Heart left ventricle (tissue), 16 donors: ENCODE measurements at regions not wholly inside any gene's neighbourhood (a gene's known extent, or its start where the extent isn't known, plus 50 kb on each side); places are given as distances from the start of the nearest gene placed in this dataset.
"Not testable (repeated sequence)": the region's sequence is repeated elsewhere in the genome, so short reads cannot be mapped to it uniquely, and the experiment has no call there.

Source experiments
- ATAC-seq, 4 donors: fragments of 200-7000 bp; cut with Tn5 transposase; one replicate each; pipeline ENCODE4 v1.9.1; 2020 to 2022; ENCODE audit warnings: moderate library complexity in 4 of 4, mild to moderate bottlenecking in 3 of 4, moderate number of reproducible peaks in 1 of 4
- DNase-seq, 5 donors: peaks; one replicate each; pipeline ENCODE4 v3.0.0-alpha.2; 2020
- H3K27ac ChIP-seq, 12 donors: fragments of 200-600 bp; sonication (generic) in 4 of 12; one replicate each; pipeline versions ENCODE4 v1.5.0 to v1.8.0; 2016 to 2022; ENCODE audit warnings: mild to moderate bottlenecking in 2 of 12
- H3K27me3 ChIP-seq, 9 donors: fragments of 200-600 bp; sonication (generic) in 2 of 9; one replicate each; pipeline versions ENCODE4 v1.5.1 to v1.8.0; 2016 to 2022; ENCODE audit warnings: mild to moderate bottlenecking in 3 of 9
- H3K36me3 ChIP-seq, 9 donors: fragments of 200-600 bp; sonication (generic) in 2 of 9; one replicate each; pipeline versions ENCODE4 v1.5.0 to v1.8.0; 2018 to 2022; ENCODE audit warnings: mild to moderate bottlenecking in 2 of 9
- H3K4me1 ChIP-seq, 12 donors: fragments of 200-600 bp; sonication (generic) in 4 of 12; one replicate each; pipeline versions ENCODE4 v1.5.0 to v1.8.0; 2016 to 2022; ENCODE audit warnings: mild to moderate bottlenecking in 3 of 12
- H3K4me3 ChIP-seq, 12 donors: fragments of 200-600 bp; sonication (generic) in 4 of 12; one replicate each; pipeline versions ENCODE4 v1.5.0 to v1.8.0; 2017 to 2022; ENCODE audit warnings: mild to moderate bottlenecking in 9 of 12, moderate library complexity in 4 of 12
- H3K9me3 ChIP-seq, 12 donors: fragments of 200-600 bp; sonication (generic) in 4 of 12; one replicate each; pipeline versions ENCODE4 v1.5.0 to v1.8.0; 2016 to 2022; ENCODE audit warnings: mild to moderate bottlenecking in 1 of 12
- whole genome bisulfite sequencing, 4 donors: extraction: QIAGEN DNeasy Blood & Tissue Kit in 2 of 4; methylation state at CpG; one replicate each; pipeline versions ENCODE4 v1.1.5 to v1.1.7; 2013 to 2018; 5-methylcytosine and 5-hydroxymethylcytosine counted together
- intact Hi-C, 10 donors: fragments of 100-400 bp; cut with DNase I; formaldehyde crosslinking; loops; one replicate each; pipeline versions ENCODE4 v1.11.1 to v1.14.2; 2022
- donor health status: ischemic (EF 13 %, LVEDD 7.1; RV severe dilation, severe dysfunction).
- donor health status: healthy with polysubstance abuse.
- donor health status: DM: no; HTN: yes; CAD: no.
- donor health status: DM: no; HTN: no; CAD: no.
- donor health status: ischemic (EF 25% LVEDD 6.9; RV normal size, moderate dysfunction).
- donor health status: ischemic (EF 25% LVEDD 5.7; RV mildly dilated, moderate dysfunction).
- donor health status: healthy.
- donor health status: DM: yes; HTN: yes; CAD: no.
- donor health status: ischemic (EF 35%, LVEDD 5.7; RV mildly dilated, moderate dysfunction).
- donor health status: nonischemic (EF 11% LVEDD 7.7; RV severe dilation, severe dysfunction).
- donor health status: DM: yes; HTN: yes; CAD: no.
- donor health status: PGD.
- donor health status: ischemic (EF 29% LVEDD 5.4; RV normal size, mild dysfunction).
- donor health status: nonischemic (EF 23%, LVEDD 6.1; RV moderate dilation, normal function).

GRCh38 chr15:30195355-30196008 lies 60.6 kb downstream of the GOLGA8T start:
- H3K27me3 ChIP-seq, H3K9me3 ChIP-seq, H3K36me3 ChIP-seq, H3K4me1 ChIP-seq, intact Hi-C loops, H3K27ac ChIP-seq: not testable (repeated sequence)
- DNase-seq (peak in 1 of 5 donors; percentile 17), ATAC-seq (peak in 3 of 4 donors; percentile 8 to 19 (median 16))
- WGBS, 4 donors: 0 to 1% methylated on average over 1 to 12 of the region's 41 CpGs; no CpG with 5 or more reads in 2 of the 4 donors
- H3K4me3 ChIP-seq: peak overlapping the region in 7 of 12 donors; percentile 24 to 42 (median 40)

DNA sequence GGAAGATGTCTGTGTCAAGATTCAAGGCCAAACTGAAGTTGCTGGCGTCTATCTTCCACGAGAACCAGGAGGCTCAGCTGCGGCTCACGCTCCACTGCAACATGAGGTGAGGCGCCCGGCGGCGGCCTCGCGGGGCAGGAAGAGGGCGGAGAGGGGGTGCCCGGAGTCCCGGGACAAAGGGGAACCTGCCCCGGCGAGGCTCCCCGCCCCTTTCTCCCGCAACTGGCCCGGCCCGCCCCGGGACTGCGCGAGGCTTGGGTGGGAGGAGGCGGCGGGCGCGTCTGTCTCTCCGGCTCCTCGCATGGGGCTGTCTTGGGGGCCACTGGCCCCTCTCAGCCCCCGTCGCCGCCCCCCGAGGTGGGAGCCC lies 61.1 kb downstream of the GOLGA8T start:
- H3K27me3 ChIP-seq, H3K36me3 ChIP-seq, H3K4me1 ChIP-seq, H3K27ac ChIP-seq, intact Hi-C loops, H3K9me3 ChIP-seq: not testable (repeated sequence)
- H3K4me3 ChIP-seq: peak overlapping the region in 10 of 12 donors; percentile 8 to 42 (median 38)
- peak in 3 of 5 donors; percentile 9 to 74 (median 12) for DNase-seq
- ATAC-seq: peak in 3 of 4 donors; percentile 52 to 63 (median 59)
- WGBS, 4 donors: 0 to 1% (median 1%) methylated on average over 3 to 28 of the region's 32 CpGs; no CpG with 5 or more reads in 1 of the 4 donors

- WGBS, 4 donors: 79 to 91% (median 85%) methylated on average over 4 to 11 of the region's 12 CpGs
- H3K4me1 ChIP-seq, H3K4me3 ChIP-seq, H3K27ac ChIP-seq, ATAC-seq, DNase-seq, H3K9me3 ChIP-seq, intact Hi-C loops, H3K27me3 ChIP-seq, H3K36me3 ChIP-seq: not testable (repeated sequence)
These were observed 61.9 kb downstream of the GOLGA8T start for GRCh38 chr15:30196769-30197168.

GRCh38 chr15:30201517-30201916 lies 66.7 kb downstream of the GOLGA8T start:
- H3K9me3 ChIP-seq, DNase-seq, intact Hi-C loops, H3K27ac ChIP-seq, H3K27me3 ChIP-seq, H3K36me3 ChIP-seq, ATAC-seq, H3K4me3 ChIP-seq, H3K4me1 ChIP-seq: not testable (repeated sequence)
- WGBS, 4 donors: 79 to 97% (median 94%) methylated on average over 2 to 3 of the region's 4 CpGs

- ATAC-seq, H3K27me3 ChIP-seq, H3K4me3 ChIP-seq, H3K4me1 ChIP-seq, H3K36me3 ChIP-seq, H3K9me3 ChIP-seq, H3K27ac ChIP-seq, DNase-seq, intact Hi-C loops: not testable (repeated sequence)
- WGBS, 4 donors: no CpG with 5 or more reads among the region's 5 CpGs
These were observed 78.9 kb downstream of the GOLGA8T start for GRCh38 chr15:30213733-30214132.

- no CpG with 5 or more reads among the region's 4 CpGs for WGBS, 4 donors
- H3K27ac ChIP-seq, H3K9me3 ChIP-seq, H3K4me1 ChIP-seq, DNase-seq, H3K36me3 ChIP-seq, H3K4me3 ChIP-seq, intact Hi-C loops, H3K27me3 ChIP-seq: not testable (repeated sequence)
- peak in 1 of 4 donors; percentile 15 for ATAC-seq
These were observed 87.0 kb downstream of the GOLGA8T start for GRCh38 chr15:30221803-30222202.

GRCh38 chr15:30222798-30223591 lies 88.1 kb downstream of the GOLGA8T start:
- DNase-seq, ATAC-seq: not testable (repeated sequence)
- 1 to 2% (median 1%) methylated on average over 13 to 45 of the region's 91 CpGs; no CpG with 5 or more reads in 1 of the 4 donors for WGBS, 4 donors

DNA sequence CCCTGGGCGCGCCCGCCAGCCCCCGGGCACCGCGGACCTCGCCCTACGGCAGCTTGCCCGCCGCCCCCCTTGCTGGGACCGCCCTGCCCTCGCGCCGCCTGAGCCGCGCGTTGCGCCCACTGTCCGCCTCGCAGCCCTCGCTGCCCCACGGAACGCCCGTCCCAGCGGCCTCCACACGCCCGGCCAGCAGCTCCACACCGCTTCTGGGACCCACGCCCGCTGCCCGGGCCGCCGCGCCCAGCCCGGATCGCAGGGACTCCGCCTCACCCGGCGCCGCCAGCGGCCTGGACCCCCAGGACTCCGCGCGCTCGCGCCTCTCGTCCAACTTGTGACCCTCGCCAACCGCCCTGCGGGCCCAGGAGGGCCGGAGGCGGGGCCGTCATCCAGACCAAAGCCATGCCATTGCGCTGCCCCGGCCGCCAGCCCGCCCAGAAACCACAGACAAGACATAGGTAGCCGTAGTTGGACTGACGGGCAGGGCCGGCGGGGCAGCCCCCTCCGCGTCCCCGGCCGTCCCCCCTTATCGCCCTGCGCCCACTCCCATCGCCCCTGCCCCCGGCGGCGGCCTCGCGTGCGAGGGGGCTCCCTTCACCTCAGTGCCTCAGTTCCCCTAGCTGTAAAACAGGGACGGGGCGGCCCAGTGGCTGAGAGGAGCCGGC lies 90.5 kb downstream of the GOLGA8T start:
- intact Hi-C loops, H3K27ac ChIP-seq, H3K36me3 ChIP-seq, H3K9me3 ChIP-seq, H3K27me3 ChIP-seq, ATAC-seq, H3K4me1 ChIP-seq: not testable (repeated sequence)
- H3K4me3 ChIP-seq: peak overlapping the region in 1 of 12 donors; percentile 16
- 4 to 5% methylated on average over 41 to 65 of the region's 77 CpGs; no CpG with 5 or more reads in 2 of the 4 donors for WGBS, 4 donors
- peak in 1 of 5 donors; percentile 46 for DNase-seq

More at GRCh38 chr15:30222798-30223591, 88.1 kb downstream of the GOLGA8T start:
- H3K27me3 ChIP-seq, H3K36me3 ChIP-seq, H3K27ac ChIP-seq, H3K9me3 ChIP-seq, intact Hi-C loops, H3K4me3 ChIP-seq, H3K4me1 ChIP-seq: not testable (repeated sequence)

DNA sequence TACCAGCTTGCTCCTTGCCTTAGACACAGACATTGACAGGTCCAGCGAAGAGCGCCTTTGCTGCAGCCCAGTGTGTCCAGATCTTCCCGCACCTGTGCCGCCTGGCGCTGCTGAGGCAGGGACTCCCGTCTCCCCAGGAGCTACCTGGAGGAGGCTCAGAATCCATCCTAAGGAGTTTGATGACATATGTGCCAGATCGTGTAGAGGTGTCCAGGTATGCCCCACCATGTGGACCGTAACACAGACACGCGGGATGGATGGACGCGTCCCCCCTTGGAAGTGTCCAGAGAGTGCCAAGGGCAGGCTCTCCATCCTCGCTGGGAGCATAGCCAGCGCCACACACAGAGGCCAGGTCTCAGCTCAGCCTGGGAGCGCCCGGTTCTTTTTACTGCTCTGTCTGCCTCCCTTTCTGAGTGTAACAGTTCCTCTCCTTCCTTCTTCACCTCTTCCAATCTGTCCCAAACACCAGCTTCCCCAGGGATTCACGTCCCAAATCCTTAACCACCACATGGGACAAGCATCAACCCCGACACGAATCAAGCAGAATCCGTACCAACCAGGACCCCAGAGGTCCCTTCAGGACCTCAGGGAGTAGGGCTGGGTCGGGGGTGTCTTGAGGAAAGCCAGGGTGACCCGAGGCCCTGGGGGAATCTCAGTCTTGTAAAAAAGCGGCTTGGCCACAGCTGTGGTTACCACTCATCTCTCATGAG lies 126.7 kb downstream of the GOLGA8T start:
- H3K27ac ChIP-seq, H3K4me1 ChIP-seq, H3K9me3 ChIP-seq, H3K27me3 ChIP-seq, H3K4me3 ChIP-seq, DNase-seq, H3K36me3 ChIP-seq, intact Hi-C loops: not testable (repeated sequence)
- peak in 2 of 4 donors; percentile 13 to 39 for ATAC-seq
- WGBS, 4 donors: 89 to 94% (median 91%) methylated on average over 8 to 14 of the region's 23 CpGs

GRCh38 chr15:30262142-30262460 lies 127.2 kb downstream of the GOLGA8T start:
- H3K4me1 ChIP-seq, H3K27me3 ChIP-seq, H3K36me3 ChIP-seq, H3K9me3 ChIP-seq, H3K27ac ChIP-seq, intact Hi-C loops, H3K4me3 ChIP-seq, DNase-seq: not testable (repeated sequence)
- no CpG with 5 or more reads among the region's 14 CpGs for WGBS, 4 donors
- ATAC-seq: peak; percentile 48 to 84 (median 70)
